ENCODE measurements at regions not wholly inside any gene's neighbourhood (a gene's known extent, or its start where the extent isn't known, plus 50 kb on each side); places are given as distances from the start of the nearest gene placed in this dataset.

- intact Hi-C loops (cut with micrococcal nuclease): no loop called here
Observed at GRCh38 chr2:59733567-59733930, 819.9 kb downstream of the BCL11A start.

GRCh38 chr2:59732871-59733566, 820.4 kb downstream of the BCL11A start:
- H3K27me3 Mint-ChIP-seq: no peaks in the 10 kb centered on the region
- intact Hi-C loops (cut with micrococcal nuclease): no loop called here
- H3K27ac Mint-ChIP-seq: no peak overlapping the region
- no peaks in the 10 kb centered on the region for H3K9me3 Mint-ChIP-seq
- ChIA-PET POLR2A (no interaction called here), CTCF (no interaction called here)
- no peak overlapping the region for H3K4me3 Mint-ChIP-seq
- no peak for DNase-seq
- H3K4me1 Mint-ChIP-seq (ENCODE audit: low read depth): no peaks in the 10 kb centered on the region
- H3K36me3 Mint-ChIP-seq: no peaks in the 10 kb centered on the region

More at GRCh38 chr2:59733567-59733930, 819.9 kb downstream of the BCL11A start:
- CTCF ChIA-PET: no interaction called here
- H3K9me3 Mint-ChIP-seq: no peaks in the 10 kb centered on the region
- H3K27ac Mint-ChIP-seq: no peak overlapping the region
- H3K27me3 Mint-ChIP-seq: no peaks in the 10 kb centered on the region
- no peaks in the 10 kb centered on the region for H3K36me3 Mint-ChIP-seq
- H3K4me1 Mint-ChIP-seq (ENCODE audit: low read depth): no peaks in the 10 kb centered on the region
- no peak overlapping the region for H3K4me3 Mint-ChIP-seq
- no peak for DNase-seq
- POLR2A ChIA-PET: no interaction called here

- H3K4me3 Mint-ChIP-seq: no peak overlapping the region
- intact Hi-C loops (cut with micrococcal nuclease): no loop called here
- H3K36me3 Mint-ChIP-seq: no peaks in the 10 kb centered on the region
- H3K27ac Mint-ChIP-seq: no peak overlapping the region
- no peaks in the 10 kb centered on the region for H3K9me3 Mint-ChIP-seq
- H3K4me1 Mint-ChIP-seq (ENCODE audit: low read depth): no peaks in the 10 kb centered on the region
- H3K27me3 Mint-ChIP-seq: no peaks in the 10 kb centered on the region
- CTCF ChIA-PET: no interaction called here
- POLR2A ChIA-PET: no interaction called here
- no peak for DNase-seq
Observed at GRCh38 chr2:59727121-59727590, 826.3 kb downstream of the BCL11A start.

DNA sequence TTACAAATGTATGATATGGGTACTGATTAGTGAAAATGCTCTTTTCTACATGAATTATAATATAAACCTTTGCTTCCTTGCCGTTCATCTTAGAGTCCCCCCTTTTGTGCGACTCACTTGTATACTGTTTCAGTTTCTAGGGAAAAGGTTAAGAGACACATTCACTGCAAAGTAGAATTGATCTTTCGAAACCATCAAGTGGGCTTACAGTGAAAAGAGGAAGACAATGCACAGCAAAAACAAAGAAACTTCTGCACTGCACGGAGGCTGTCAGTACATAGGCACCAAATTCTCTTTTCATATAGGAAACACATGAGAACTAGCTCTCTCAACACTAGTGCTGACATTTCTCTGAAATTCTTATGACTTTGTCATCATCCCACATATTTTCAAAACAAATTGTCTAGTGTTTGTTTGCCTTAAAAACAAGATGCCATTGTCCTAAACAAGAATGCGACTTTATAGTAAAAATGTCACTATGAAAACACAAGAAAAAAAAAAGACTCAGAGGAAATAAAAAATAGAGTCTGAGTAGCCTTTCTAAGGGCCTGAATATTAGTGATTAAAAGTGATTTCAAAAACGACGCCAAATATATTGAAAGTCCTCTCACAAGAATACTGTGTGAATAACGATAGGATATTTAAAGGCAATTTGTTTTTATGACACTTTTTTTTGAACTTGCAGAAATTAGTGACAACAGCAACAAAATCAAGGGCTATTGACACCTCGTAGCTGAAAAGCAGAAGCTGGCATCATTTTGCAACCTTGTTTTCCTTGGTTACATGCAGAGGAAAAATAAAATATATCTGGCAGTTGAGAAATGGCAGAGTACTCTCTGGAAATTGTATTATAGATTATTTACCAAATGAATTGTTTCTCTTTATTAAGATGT, 827.0 kb downstream of the BCL11A start:
- no peak overlapping the region for H3K27ac Mint-ChIP-seq
- no peaks in the 10 kb centered on the region for H3K9me3 Mint-ChIP-seq
- DNase-seq: no peak
- CTCF ChIA-PET: no interaction called here
- intact Hi-C loops (cut with micrococcal nuclease): no loop called here
- POLR2A ChIA-PET: no interaction called here
- no peaks in the 10 kb centered on the region for H3K4me1 Mint-ChIP-seq (ENCODE audit: low read depth)
- H3K4me3 Mint-ChIP-seq: no peak overlapping the region
- H3K36me3 Mint-ChIP-seq: no peaks in the 10 kb centered on the region
- no peaks in the 10 kb centered on the region for H3K27me3 Mint-ChIP-seq

GRCh38 chr2:59724746-59725145, 828.7 kb downstream of the BCL11A start:
- Mint-ChIP-seq H3K4me1 (ENCODE audit: low read depth) (no peaks in the 10 kb centered on the region), H3K27ac (no peak overlapping the region), H3K9me3 (no peaks in the 10 kb centered on the region), H3K4me3 (no peak overlapping the region), H3K27me3 (no peaks in the 10 kb centered on the region), H3K36me3 (no peaks in the 10 kb centered on the region)
- ChIA-PET POLR2A (no interaction called here), CTCF (no interaction called here)
- intact Hi-C loops (cut with micrococcal nuclease): no loop called here
- no peak for DNase-seq

- intact Hi-C loops (cut with micrococcal nuclease): no loop called here
- POLR2A ChIA-PET: no interaction called here
- H3K9me3 Mint-ChIP-seq: no peaks in the 10 kb centered on the region
- H3K27me3 Mint-ChIP-seq: no peaks in the 10 kb centered on the region
- H3K4me1 Mint-ChIP-seq (ENCODE audit: low read depth): no peaks in the 10 kb centered on the region
- DNase-seq: no peak
- CTCF ChIA-PET: no interaction called here
- H3K27ac Mint-ChIP-seq: no peak overlapping the region
- H3K36me3 Mint-ChIP-seq: no peaks in the 10 kb centered on the region
- no peak overlapping the region for H3K4me3 Mint-ChIP-seq
Observed at GRCh38 chr2:59720296-59720866, 833.1 kb downstream of the BCL11A start.

GRCh38 chr2:59713577-59713976, 839.9 kb downstream of the BCL11A start:
- H3K4me3 Mint-ChIP-seq: no peak overlapping the region
- DNase-seq: no peak
- H3K9me3 Mint-ChIP-seq: no peaks in the 10 kb centered on the region
- intact Hi-C loops (cut with micrococcal nuclease): no loop called here
- ChIA-PET POLR2A (no interaction called here), CTCF (no interaction called here)
- H3K36me3 Mint-ChIP-seq: no peaks in the 10 kb centered on the region
- no peak overlapping the region for H3K27ac Mint-ChIP-seq
- H3K27me3 Mint-ChIP-seq: no peaks in the 10 kb centered on the region
- H3K4me1 Mint-ChIP-seq (ENCODE audit: low read depth): no peaks in the 10 kb centered on the region

DNA sequence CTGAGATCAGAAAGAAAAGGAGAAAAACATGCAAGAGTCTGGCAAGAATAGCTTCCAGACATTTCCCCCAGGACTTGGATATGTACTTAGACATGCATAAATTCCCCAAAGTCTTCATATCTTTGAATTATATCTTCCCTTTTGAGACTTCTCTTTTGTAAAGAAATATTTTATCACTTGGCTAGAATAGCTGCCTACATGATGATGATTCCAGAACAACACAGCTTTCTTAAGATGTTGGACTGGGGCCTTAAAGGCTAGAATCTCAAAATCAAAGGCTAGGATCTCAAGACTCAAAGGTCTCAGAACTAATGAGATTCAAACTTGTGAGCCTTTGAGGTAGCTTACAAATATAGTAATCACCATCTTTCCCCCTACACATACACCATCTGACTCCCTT, 842.3 kb downstream of the BCL11A start:
- no peak overlapping the region for H3K27ac Mint-ChIP-seq

GRCh38 chr2:59706729-59707128, 846.7 kb downstream of the BCL11A start:
- Mint-ChIP-seq H3K27me3 (peaks cover 2% of the 10 kb centered on the region), H3K4me3 (no peak overlapping the region), H3K9me3 (peaks cover 9% of the 10 kb centered on the region), H3K27ac (no peak overlapping the region), H3K4me1 (ENCODE audit: low read depth) (no peaks in the 10 kb centered on the region), H3K36me3 (no peaks in the 10 kb centered on the region)
- POLR2A ChIA-PET: no interaction called here
- intact Hi-C loops (cut with micrococcal nuclease): no loop called here
- no peak for DNase-seq
- CTCF ChIA-PET: no interaction called here

More for the DNA sequence above, 842.3 kb downstream of the BCL11A start:
- no peaks in the 10 kb centered on the region for H3K4me1 Mint-ChIP-seq (ENCODE audit: low read depth)
- no peaks in the 10 kb centered on the region for H3K9me3 Mint-ChIP-seq
- H3K4me3 Mint-ChIP-seq: no peak overlapping the region
- ChIA-PET POLR2A (no interaction called here), CTCF (no interaction called here)
- H3K36me3 Mint-ChIP-seq: no peaks in the 10 kb centered on the region
- H3K27me3 Mint-ChIP-seq: no peaks in the 10 kb centered on the region
- intact Hi-C loops (cut with micrococcal nuclease): no loop called here
- DNase-seq: no peak

DNA sequence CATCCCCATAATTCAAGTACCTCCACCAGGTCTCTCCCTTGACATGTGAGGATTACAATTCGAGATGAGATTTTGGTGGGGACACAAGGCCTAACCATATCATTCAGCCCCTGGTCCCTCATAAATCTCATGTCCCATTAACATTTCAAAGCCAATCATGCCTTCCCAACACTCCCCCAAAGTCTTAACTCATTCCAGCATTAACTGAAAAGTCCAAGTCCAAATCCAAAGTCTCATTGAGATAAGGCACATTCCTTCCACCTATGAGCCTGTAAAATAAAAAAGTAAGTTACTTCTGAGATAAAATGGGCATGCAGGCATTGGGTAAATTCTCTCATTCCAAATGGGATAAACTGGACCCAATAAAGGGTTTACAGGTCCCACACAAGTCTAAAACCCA, 849.7 kb downstream of the BCL11A start:
- no peak overlapping the region for H3K27ac Mint-ChIP-seq
- CTCF ChIA-PET: no interaction called here
- POLR2A ChIA-PET: no interaction called here
- H3K4me3 Mint-ChIP-seq: no peak overlapping the region
- intact Hi-C loops (cut with micrococcal nuclease): no loop called here
- no peak for DNase-seq
- H3K36me3 Mint-ChIP-seq: no peaks in the 10 kb centered on the region
- H3K27me3 Mint-ChIP-seq: peaks cover 2% of the 10 kb centered on the region
- H3K4me1 Mint-ChIP-seq (ENCODE audit: low read depth): no peaks in the 10 kb centered on the region
- H3K9me3 Mint-ChIP-seq: peaks cover 9% of the 10 kb centered on the region

GRCh38 chr2:59702026-59702425, 851.4 kb downstream of the BCL11A start:
- Mint-ChIP-seq H3K9me3 (peaks cover 9% of the 10 kb centered on the region), H3K4me3 (no peak overlapping the region), H3K27ac (no peak overlapping the region), H3K4me1 (ENCODE audit: low read depth) (no peaks in the 10 kb centered on the region), H3K27me3 (peaks cover 2% of the 10 kb centered on the region), H3K36me3 (no peaks in the 10 kb centered on the region)
- CTCF ChIA-PET: no interaction called here
- no peak for DNase-seq
- POLR2A ChIA-PET: no interaction called here
- intact Hi-C loops (cut with micrococcal nuclease): no loop called here

DNA sequence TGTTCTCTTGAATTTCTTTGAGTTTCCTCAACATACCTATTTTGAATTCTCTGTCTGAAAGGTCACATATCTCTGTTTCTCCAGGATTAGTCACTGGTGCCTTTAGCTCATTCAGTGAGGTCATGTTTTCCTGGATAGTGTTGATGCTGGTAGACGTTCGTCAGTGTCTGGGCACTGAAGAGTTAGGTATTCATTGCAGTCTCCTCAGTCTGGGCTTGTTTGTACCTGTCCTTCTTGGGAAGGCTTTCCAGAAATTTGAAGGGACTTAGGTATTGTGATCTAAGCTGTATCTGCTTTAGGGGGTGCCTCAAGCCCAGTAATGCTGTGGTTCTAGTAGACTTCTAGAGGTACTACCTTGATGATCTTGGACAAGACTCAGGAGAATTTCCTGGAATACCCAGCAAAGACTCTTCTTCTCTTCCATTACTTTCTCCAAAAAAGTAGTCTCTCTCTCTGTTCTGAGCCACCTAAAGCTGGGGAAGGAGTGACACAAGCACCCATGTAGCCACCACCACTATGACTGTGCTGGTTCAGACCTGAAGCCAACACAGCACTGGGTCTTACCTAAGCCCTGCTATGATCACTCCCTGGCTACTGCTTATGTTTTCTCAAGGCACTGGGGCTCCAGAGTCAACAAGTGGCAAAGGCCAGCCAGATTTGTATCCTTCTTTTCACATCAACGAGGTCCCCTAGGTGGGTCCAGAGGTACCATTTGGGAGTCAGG, 852.0 kb downstream of the BCL11A start:
- Mint-ChIP-seq H3K36me3 (no peaks in the 10 kb centered on the region), H3K27ac (no peak overlapping the region), H3K27me3 (peaks cover 2% of the 10 kb centered on the region), H3K9me3 (peaks cover 9% of the 10 kb centered on the region), H3K4me1 (ENCODE audit: low read depth) (no peaks in the 10 kb centered on the region), H3K4me3 (no peak overlapping the region)
- CTCF ChIA-PET: no interaction called here
- POLR2A ChIA-PET: no interaction called here
- intact Hi-C loops (cut with micrococcal nuclease): no loop called here
- no peak for DNase-seq
